ENCODE measurements at regions not wholly inside any gene's neighbourhood (a gene's known extent, or its start where the extent isn't known, plus 50 kb on each side); places are given as distances from the start of the nearest gene placed in this dataset.
A peak's percentile ranks its signal among the peaks of the same experiment; 100 is the strongest.
"Not testable (repeated sequence)": the region's sequence is repeated elsewhere in the genome, so short reads cannot be mapped to it uniquely, and the experiment has no call there.

GRCh38 chr12:131632652-131633023, 78.3 kb upstream of the SFSWAP start:
- POLR2A ChIA-PET (ENCODE audit: partially characterized antibody); H3K27ac ChIP-seq (ENCODE audit: low read depth, low read length); H3K27me3 ChIP-seq (ENCODE audit: insufficient read depth, low read length); H3K4me3 Mint-ChIP-seq; intact Hi-C loops (cut with micrococcal nuclease); H3K9me3 Mint-ChIP-seq; DNase-seq; H3K36me3 Mint-ChIP-seq; H3K36me3 ChIP-seq (ENCODE audit: insufficient read depth, low read length); CTCF ChIA-PET (ENCODE audit: partially characterized antibody); H3K27ac Mint-ChIP-seq; H3K4me3 ChIP-seq (ENCODE audit: low read length in 2 of 2); H3K9me3 ChIP-seq (ENCODE audit: control insufficient read depth in 1 of 2, low read length in 2 of 2): not testable (repeated sequence)
- Mint-ChIP-seq H3K4me1 (peaks cover 4 to 10% (median 5%) of the 10 kb centered on the region in 4 donors), H3K27me3 (peaks cover 12% of the 10 kb centered on the region in 2 donors)
- peaks cover 11% of the 10 kb centered on the region for H3K4me1 ChIP-seq (ENCODE audit: insufficient read depth, low read length)

- H3K27me3 Mint-ChIP-seq: peaks cover 12% of the 10 kb centered on the region in 2 donors
- POLR2A ChIA-PET (ENCODE audit: partially characterized antibody); H3K36me3 Mint-ChIP-seq; H3K27ac ChIP-seq (ENCODE audit: low read depth, low read length); H3K4me1 ChIP-seq (ENCODE audit: insufficient read depth, low read length); H3K4me1 Mint-ChIP-seq; H3K27me3 ChIP-seq (ENCODE audit: insufficient read depth, low read length); H3K36me3 ChIP-seq (ENCODE audit: insufficient read depth, low read length); H3K27ac Mint-ChIP-seq; H3K4me3 Mint-ChIP-seq; CTCF ChIA-PET (ENCODE audit: partially characterized antibody); H3K9me3 ChIP-seq (ENCODE audit: control insufficient read depth in 1 of 2, low read length in 2 of 2); DNase-seq; intact Hi-C loops (cut with micrococcal nuclease); H3K9me3 Mint-ChIP-seq; H3K4me3 ChIP-seq (ENCODE audit: low read length in 2 of 2): not testable (repeated sequence)
Observed at GRCh38 chr12:131633610-131634009, 77.3 kb upstream of the SFSWAP start.

GRCh38 chr12:131634037-131634436, 76.9 kb upstream of the SFSWAP start:
- Mint-ChIP-seq H3K9me3 (peaks cover 0 to 3% (median 0%) of the 10 kb centered on the region in 8 donors), H3K36me3 (no peaks in the 10 kb centered on the region), H3K27ac (no peak overlapping the region), H3K4me1 (peaks cover 0 to 6% (median 2%) of the 10 kb centered on the region in 4 donors), H3K4me3 (no peak overlapping the region), H3K27me3 (peaks cover 12% of the 10 kb centered on the region in 2 donors)
- no peak for DNase-seq
- Histone ChIP-seq H3K27ac (ENCODE audit: low read depth, low read length) (no peak overlapping the region), H3K4me1 (ENCODE audit: insufficient read depth, low read length) (no peaks in the 10 kb centered on the region), H3K4me3 (ENCODE audit: low read length in 2 of 2) (no peak overlapping the region), H3K36me3 (ENCODE audit: insufficient read depth, low read length) (no peaks in the 10 kb centered on the region), H3K27me3 (ENCODE audit: insufficient read depth, low read length) (no peaks in the 10 kb centered on the region), H3K9me3 (ENCODE audit: control insufficient read depth in 1 of 2, low read length in 2 of 2) (no peaks in the 10 kb centered on the region)
- CTCF ChIA-PET (ENCODE audit: partially characterized antibody): no interaction called here
- POLR2A ChIA-PET (ENCODE audit: partially characterized antibody): no interaction called here
- intact Hi-C loops (cut with micrococcal nuclease): no loop called here

- H3K4me3 ChIP-seq (ENCODE audit: low read length in 2 of 2); H3K36me3 Mint-ChIP-seq; H3K36me3 ChIP-seq (ENCODE audit: insufficient read depth, low read length); H3K27ac ChIP-seq (ENCODE audit: low read depth, low read length); CTCF ChIA-PET (ENCODE audit: partially characterized antibody); POLR2A ChIA-PET (ENCODE audit: partially characterized antibody); H3K27me3 ChIP-seq (ENCODE audit: insufficient read depth, low read length); DNase-seq; H3K4me1 Mint-ChIP-seq; H3K4me1 ChIP-seq (ENCODE audit: insufficient read depth, low read length); H3K9me3 Mint-ChIP-seq; intact Hi-C loops (cut with micrococcal nuclease); H3K9me3 ChIP-seq (ENCODE audit: control insufficient read depth in 1 of 2, low read length in 2 of 2): not testable (repeated sequence)
- Mint-ChIP-seq H3K27ac (peak overlapping the region in 1 of 7 donors; percentile 3), H3K4me3 (peak overlapping the region in 1 of 8 donors; percentile 37), H3K27me3 (peaks cover 12 to 14% of the 10 kb centered on the region in 2 donors)
Observed at GRCh38 chr12:131635012-131635411, 75.9 kb upstream of the SFSWAP start.

GRCh38 chr12:131635491-131636122, 75.3 kb upstream of the SFSWAP start:
- H3K4me1 Mint-ChIP-seq: peaks cover 0 to 6% (median 2%) of the 10 kb centered on the region in 4 donors
- ChIA-PET POLR2A (ENCODE audit: partially characterized antibody) (no interaction called here), CTCF (ENCODE audit: partially characterized antibody) (no interaction called here)
- no peak overlapping the region for H3K27ac Mint-ChIP-seq
- Histone ChIP-seq H3K36me3 (ENCODE audit: insufficient read depth, low read length) (no peaks in the 10 kb centered on the region), H3K27ac (ENCODE audit: low read depth, low read length) (no peak overlapping the region), H3K4me1 (ENCODE audit: insufficient read depth, low read length) (no peaks in the 10 kb centered on the region), H3K4me3 (ENCODE audit: low read length in 2 of 2) (no peak overlapping the region), H3K27me3 (ENCODE audit: insufficient read depth, low read length) (no peaks in the 10 kb centered on the region), H3K9me3 (ENCODE audit: control insufficient read depth in 1 of 2, low read length in 2 of 2) (no peaks in the 10 kb centered on the region)
- no peaks in the 10 kb centered on the region for H3K36me3 Mint-ChIP-seq
- no peak overlapping the region for H3K4me3 Mint-ChIP-seq
- H3K9me3 Mint-ChIP-seq: no peaks in the 10 kb centered on the region
- intact Hi-C loops (cut with micrococcal nuclease): no loop called here
- no peak for DNase-seq
- H3K27me3 Mint-ChIP-seq: peaks cover 12 to 14% of the 10 kb centered on the region in 2 donors

- no peak for DNase-seq
- H3K36me3 Mint-ChIP-seq: no peaks in the 10 kb centered on the region
- peak overlapping the region in 1 of 7 donors; percentile 47 for H3K27ac Mint-ChIP-seq
- H3K9me3 ChIP-seq (ENCODE audit: control insufficient read depth in 1 of 2, low read length in 2 of 2): no peaks in the 10 kb centered on the region
- no peaks in the 10 kb centered on the region for H3K27me3 ChIP-seq (ENCODE audit: insufficient read depth, low read length)
- no peaks in the 10 kb centered on the region for H3K4me1 ChIP-seq (ENCODE audit: insufficient read depth, low read length)
- no peaks in the 10 kb centered on the region for H3K36me3 ChIP-seq (ENCODE audit: insufficient read depth, low read length)
- H3K27me3 Mint-ChIP-seq: peaks cover 12 to 14% of the 10 kb centered on the region in 2 donors
- ChIA-PET CTCF (ENCODE audit: partially characterized antibody) (no interaction called here), POLR2A (ENCODE audit: partially characterized antibody) (no interaction called here)
- no peak overlapping the region for H3K4me3 ChIP-seq (ENCODE audit: low read length in 2 of 2)
- H3K4me3 Mint-ChIP-seq: no peak overlapping the region
- H3K27ac ChIP-seq (ENCODE audit: low read depth, low read length): no peak overlapping the region
- H3K9me3 Mint-ChIP-seq: peaks cover 0 to 3% (median 0%) of the 10 kb centered on the region in 8 donors
- intact Hi-C loops (cut with micrococcal nuclease): no loop called here
- peaks cover 0 to 6% (median 2%) of the 10 kb centered on the region in 4 donors for H3K4me1 Mint-ChIP-seq
Observed at GRCh38 chr12:131636266-131636665, 74.6 kb upstream of the SFSWAP start.

- no peaks in the 10 kb centered on the region for H3K4me1 ChIP-seq (ENCODE audit: insufficient read depth, low read length)
- no peaks in the 10 kb centered on the region for H3K27me3 ChIP-seq (ENCODE audit: insufficient read depth, low read length)
- Mint-ChIP-seq H3K4me3 (no peak overlapping the region), H3K9me3 (peaks cover 0 to 3% (median 0%) of the 10 kb centered on the region in 8 donors), H3K27ac (no peak overlapping the region), H3K27me3 (peaks cover 12 to 14% of the 10 kb centered on the region in 2 donors), H3K36me3 (no peaks in the 10 kb centered on the region), H3K4me1 (peaks cover 0 to 4% (median 1%) of the 10 kb centered on the region in 4 donors)
- no peaks in the 10 kb centered on the region for H3K36me3 ChIP-seq (ENCODE audit: insufficient read depth, low read length)
- no peak overlapping the region for H3K4me3 ChIP-seq (ENCODE audit: low read length in 2 of 2)
- intact Hi-C loops (cut with micrococcal nuclease): no loop called here
- no peaks in the 10 kb centered on the region for H3K9me3 ChIP-seq (ENCODE audit: control insufficient read depth in 1 of 2, low read length in 2 of 2)
- ChIA-PET CTCF (ENCODE audit: partially characterized antibody) (no interaction called here), POLR2A (ENCODE audit: partially characterized antibody) (no interaction called here)
- no peak for DNase-seq
- no peak overlapping the region for H3K27ac ChIP-seq (ENCODE audit: low read depth, low read length)
Observed at GRCh38 chr12:131636940-131637750, 73.7 kb upstream of the SFSWAP start.

Data from CD4-positive, alpha-beta memory T cell (primary cell).